GM23338 (cell line): ENCODE measurements at regions not wholly inside any gene's neighbourhood (a gene's known extent, or its start where the extent isn't known, plus 50 kb on each side); places are given as distances from the start of the nearest gene placed in this dataset.

ENCODE experiments used
- ATAC-seq: fragments of 200-7000 bp; cut with Tn5 transposase; 3 replicates; pipeline ENCODE4 v1.9.1; 2020
- DNase-seq: peaks from one replicate; pipeline ENCODE4 v3.0.0-alpha.2; 2015; ENCODE audit warnings: low spot score
- H2AFZ ChIP-seq: fragments of 200-600 bp; sonication (generic); 2 replicates; pipeline ENCODE4 v1.8.0; 2016; ENCODE audit warnings: antibody characterized with exemption, mild to moderate bottlenecking, moderate library complexity
- H3F3A ChIP-seq: fragments of 200-600 bp; sonication (generic); replicated peaks from 2 replicates; pipeline ENCODE4 v1.8.0; 2017; ENCODE audit warnings: antibody characterized with exemption, mixed run types, low read depth
- H3K27ac ChIP-seq: fragments of 200-600 bp; sonication (generic); 2 replicates; pipeline ENCODE4 v1.6.1; 2016; ENCODE audit warnings: low read depth
- H3K27me3 ChIP-seq: fragments of 200-600 bp; sonication (generic); 2 replicates; pipeline ENCODE4 v1.8.0; 2016; ENCODE audit warnings: mild to moderate bottlenecking, mixed run types, moderate library complexity; ENCODE audit not compliant: insufficient read depth
- H3K36me3 ChIP-seq: fragments of 200-600 bp; sonication (generic); 2 replicates; pipeline ENCODE4 v1.8.0; 2016; ENCODE audit warnings: mild to moderate bottlenecking; ENCODE audit not compliant: insufficient read depth
- H3K4me1 ChIP-seq: fragments of 200-600 bp; sonication (generic); 2 replicates; pipeline ENCODE4 v1.8.0; 2016; ENCODE audit warnings: mild to moderate bottlenecking, moderate library complexity; ENCODE audit not compliant: insufficient read depth
- H3K4me2 ChIP-seq: fragments of 200-600 bp; sonication (generic); 2 replicates; pipeline ENCODE4 v1.7.1; 2017; ENCODE audit warnings: mixed run types
- H3K4me3 ChIP-seq: fragments of 200-600 bp; sonication (generic); 2 replicates; pipeline ENCODE4 v1.6.1; 2016; ENCODE audit warnings: mixed run types
- H3K79me2 ChIP-seq: fragments of 200-600 bp; sonication (generic); replicated peaks from 2 replicates; pipeline ENCODE4 v1.8.0; 2017; ENCODE audit warnings: mild to moderate bottlenecking; ENCODE audit not compliant: insufficient read depth
- H3K9me2 ChIP-seq: fragments of 200-600 bp; sonication (generic); 2 replicates; pipeline ENCODE4 v1.8.0; 2017; ENCODE audit not compliant: insufficient read depth
- H4K20me1 ChIP-seq: fragments of 200-600 bp; sonication (generic); replicated peaks from 2 replicates; pipeline ENCODE4 v1.8.0; 2017; ENCODE audit warnings: mild to moderate bottlenecking; ENCODE audit not compliant: insufficient read depth
- H3K27ac Mint-ChIP-seq: 2 replicates; pipeline ENCODE4 v1.8.0; 2020; ENCODE audit warnings: inconsistent platforms, mild to moderate bottlenecking, moderate library complexity, mixed read lengths
- H3K27me3 Mint-ChIP-seq: 3 replicates; pipeline ENCODE4 v1.8.0; 2022; ENCODE audit warnings: low read depth, mild to moderate bottlenecking, moderate library complexity, mixed read lengths, inconsistent platforms; ENCODE audit not compliant: insufficient read depth, poor library complexity
- H3K36me3 Mint-ChIP-seq: 3 replicates; pipeline ENCODE4 v1.8.0; 2021; ENCODE audit warnings: low read depth, mild to moderate bottlenecking, inconsistent platforms, moderate library complexity, mixed read lengths
- H3K4me1 Mint-ChIP-seq: 3 replicates; pipeline ENCODE4 v1.8.0; 2020; ENCODE audit warnings: mild to moderate bottlenecking, inconsistent platforms, mixed read lengths
- H3K4me3 Mint-ChIP-seq: 3 replicates; pipeline ENCODE4 v1.8.0; 2021; ENCODE audit warnings: moderate library complexity, mild to moderate bottlenecking, inconsistent platforms, mixed read lengths
- H3K9me3 Mint-ChIP-seq: 3 replicates; pipeline ENCODE4 v1.8.0; 2020; ENCODE audit warnings: moderate library complexity, mild to moderate bottlenecking, inconsistent platforms, mixed read lengths
- CREB1 ChIP-seq: fragments of 250-450 bp; sonication (Bioruptor Pico); IDR thresholded peaks from 2 replicates; pipeline ENCODE4 v1.5.0; 2020; ENCODE audit warnings: low read depth, mild to moderate bottlenecking, moderate library complexity
- CTCF ChIP-seq, 2 experiments: fragments of 200-600 bp in 1 of 2; sonication (generic) in 1 of 2; conservative IDR thresholded peaks; 2 replicates each; pipeline versions ENCODE4 v1.5.1 to v1.6.1; 2016 to 2017; ENCODE audit warnings: antibody characterized with exemption in 2 of 2, low read depth in 2 of 2, mild to moderate bottlenecking in 2 of 2, moderate library complexity in 1 of 2
- ETS1 ChIP-seq: IDR thresholded peaks from 2 replicates; pipeline ENCODE4 v1.6.1; 2016; ENCODE audit warnings: antibody characterized with exemption
- EZH2 ChIP-seq: fragments of 200-600 bp; sonication (generic); IDR thresholded peaks from one replicate; pipeline ENCODE4 v1.8.0; 2017; ENCODE audit warnings: antibody characterized with exemption, mild to moderate bottlenecking, low read depth; ENCODE audit not compliant: unreplicated experiment
- EZH2phosphoT487 ChIP-seq: fragments of 200-600 bp; sonication (generic); IDR thresholded peaks from one replicate; pipeline ENCODE4 v1.8.1; 2018; ENCODE audit warnings: antibody characterized with exemption; ENCODE audit not compliant: unreplicated experiment
- JUNB ChIP-seq: IDR thresholded peaks from one replicate; pipeline ENCODE4 v1.6.1; 2016; ENCODE audit warnings: antibody characterized with exemption; ENCODE audit not compliant: unreplicated experiment
- NANOG ChIP-seq: IDR thresholded peaks from 2 replicates; pipeline ENCODE4 v1.6.1; 2016; ENCODE audit warnings: antibody characterized with exemption, borderline replicate concordance
- POLR2AphosphoS5 ChIP-seq: IDR thresholded peaks from 2 replicates; pipeline ENCODE4 v1.6.1; 2016; ENCODE audit warnings: antibody characterized with exemption, low read depth
- REST ChIP-seq: IDR thresholded peaks from one replicate; pipeline ENCODE4 v1.6.1; 2018; ENCODE audit warnings: antibody characterized with exemption; ENCODE audit not compliant: unreplicated experiment
- STAT1 ChIP-seq: IDR thresholded peaks from one replicate; pipeline ENCODE4 v1.6.1; 2016; ENCODE audit warnings: antibody characterized with exemption; ENCODE audit not compliant: unreplicated experiment
- ZNF114 ChIP-seq: fragments of 250-450 bp; sonication (Bioruptor Pico); IDR thresholded peaks from 2 replicates; pipeline ENCODE4 v1.5.0; 2020; ENCODE audit warnings: mild to moderate bottlenecking, moderate library complexity
- ZNF331 ChIP-seq: fragments of 250-450 bp; sonication (Bioruptor Pico); IDR thresholded peaks from 2 replicates; pipeline ENCODE4 v1.5.0; 2020; ENCODE audit warnings: low read depth, mild to moderate bottlenecking, moderate library complexity
- ZNF462 ChIP-seq: fragments of 250-450 bp; sonication (Bioruptor Pico); IDR thresholded peaks from 2 replicates; pipeline ENCODE4 v1.5.0; 2020; ENCODE audit warnings: mild to moderate bottlenecking, moderate library complexity

- Histone ChIP-seq H4K20me1 (no peaks in the 10 kb centered on the region), H3K27me3 (no peaks in the 10 kb centered on the region), H3K4me3 (no peak overlapping the region), H3K36me3 (no peaks in the 10 kb centered on the region), H3K27ac (no peak overlapping the region), H3K4me2 (no peak overlapping the region), H2AFZ (peak overlapping the region; percentile 66; the same call in 1 of the 2 replicates), H3K79me2 (no peaks in the 10 kb centered on the region), H3K9me2 (peaks cover 7% of the 10 kb centered on the region; the same call in 1 of the 2 replicates), H3F3A (no peaks in the 10 kb centered on the region), H3K4me1 (no peaks in the 10 kb centered on the region)
- peaks cover 18% of the 10 kb centered on the region for H3K4me1 Mint-ChIP-seq
- DNase-seq, result no peak
- no peaks in the 10 kb centered on the region for H3K27me3 Mint-ChIP-seq
- no peaks in the 10 kb centered on the region for H3K9me3 Mint-ChIP-seq
- H3K27ac Mint-ChIP-seq, result no peak overlapping the region
- no peak for ATAC-seq
- no peak for TF ChIP-seq POLR2AphosphoS5
- no peak for TF ChIP-seq STAT1
- TF ChIP-seq CTCF (conservative IDR thresholded peaks at IDR 0.05; ENCODE audit: low read depth in 2 of 2), result no peak
- no peak for TF ChIP-seq JUNB
- no peak for TF ChIP-seq ETS1
- no peak for TF ChIP-seq EZH2phosphoT487
- TF ChIP-seq ZNF331 (CRISPR knock-in tag), result no peak
- no peak for TF ChIP-seq REST
- TF ChIP-seq EZH2, result no peak
- TF ChIP-seq NANOG, result no peak
- TF ChIP-seq ZNF114 (CRISPR knock-in tag), result no peak
- TF ChIP-seq ZNF462 (CRISPR knock-in tag), result no peak
- TF ChIP-seq CREB1 (CRISPR knock-in tag), result no peak
- no peaks in the 10 kb centered on the region for H3K36me3 Mint-ChIP-seq
- no peak overlapping the region for H3K4me3 Mint-ChIP-seq
Observed at GRCh38 chr6:23448281-23448680, 677.7 kb upstream of the NRSN1 start.
